Endometrial microvascular endothelial cells (primary cell): ENCODE measurements at regions not wholly inside any gene's neighbourhood (a gene's known extent, or its start where the extent isn't known, plus 50 kb on each side); places are given as distances from the start of the nearest gene placed in this dataset.

Experiments
- in situ Hi-C: cut with HindIII; loops from 2 replicates; pipeline ENCODE4 v1.10.0; 2017; ENCODE audit warnings: low sequenced_read_pairs, low pct_unique_long_range_greater_than_20kb; ENCODE audit errors: inconsistent ontology term

- in situ Hi-C loops = no loop called here
Measured at GRCh38 chr15:94734460-94734859, 503.1 kb downstream of the MCTP2 start.

GRCh38 chr15:94736236-94736635 lies 504.9 kb downstream of the MCTP2 start:
- in situ Hi-C loops = no loop called here

- in situ Hi-C loops = no loop called here
Measured at GRCh38 chr15:94739639-94740038, 508.3 kb downstream of the MCTP2 start.

- in situ Hi-C loops = no loop called here
Measured at GRCh38 chr15:94740469-94740868, 509.1 kb downstream of the MCTP2 start.

GRCh38 chr15:94743668-94744067 lies 512.3 kb downstream of the MCTP2 start:
- in situ Hi-C loops = no loop called here

GRCh38 chr15:94744080-94744793 lies 512.9 kb downstream of the MCTP2 start:
- in situ Hi-C loops = no loop called here

GRCh38 chr15:94745371-94745770 lies 514.0 kb downstream of the MCTP2 start:
- in situ Hi-C loops = no loop called here

GRCh38 chr15:94747510-94747909 lies 516.1 kb downstream of the MCTP2 start:
- in situ Hi-C loops = no loop called here

GRCh38 chr15:94749811-94750617 lies 518.7 kb downstream of the MCTP2 start:
- in situ Hi-C loops = no loop called here

GRCh38 chr15:94760348-94760747 lies 529.0 kb downstream of the MCTP2 start:
- in situ Hi-C loops = no loop called here

- in situ Hi-C loops = no loop called here
Measured at GRCh38 chr15:94761574-94761973, 530.2 kb downstream of the MCTP2 start.

- in situ Hi-C loops = no loop called here
Measured at GRCh38 chr15:94769089-94769488, 537.7 kb downstream of the MCTP2 start.

GRCh38 chr15:94770199-94770598 lies 538.8 kb downstream of the MCTP2 start:
- in situ Hi-C loops = no loop called here

- in situ Hi-C loops = no loop called here
Measured at GRCh38 chr15:94777037-94777436, 545.7 kb downstream of the MCTP2 start.

GRCh38 chr15:94778840-94779239 lies 547.5 kb downstream of the MCTP2 start:
- in situ Hi-C loops = no loop called here

GRCh38 chr15:94780166-94780565 lies 548.8 kb downstream of the MCTP2 start:
- in situ Hi-C loops = no loop called here

GRCh38 chr15:94785091-94785490 lies 553.7 kb downstream of the MCTP2 start:
- in situ Hi-C loops = no loop called here

- in situ Hi-C loops = no loop called here
Measured at GRCh38 chr15:94791008-94791407, 559.6 kb downstream of the MCTP2 start.

- in situ Hi-C loops = no loop called here
Measured at GRCh38 chr15:94791510-94791909, 560.1 kb downstream of the MCTP2 start.

GRCh38 chr15:94792196-94792595 lies 560.8 kb downstream of the MCTP2 start:
- in situ Hi-C loops = no loop called here
